Non-pigmented ciliary epithelial cell (primary cell): ENCODE measurements at regions not wholly inside any gene's neighbourhood (a gene's known extent, or its start where the extent isn't known, plus 50 kb on each side); places are given as distances from the start of the nearest gene placed in this dataset.
A peak's percentile ranks its signal among the peaks of the same experiment; 100 is the strongest.

ENCODE experiments used
- DNase-seq: peaks from one replicate; pipeline ENCODE4 v3.0.0-alpha.2; 2010; ENCODE audit warnings: low read depth

DNA sequence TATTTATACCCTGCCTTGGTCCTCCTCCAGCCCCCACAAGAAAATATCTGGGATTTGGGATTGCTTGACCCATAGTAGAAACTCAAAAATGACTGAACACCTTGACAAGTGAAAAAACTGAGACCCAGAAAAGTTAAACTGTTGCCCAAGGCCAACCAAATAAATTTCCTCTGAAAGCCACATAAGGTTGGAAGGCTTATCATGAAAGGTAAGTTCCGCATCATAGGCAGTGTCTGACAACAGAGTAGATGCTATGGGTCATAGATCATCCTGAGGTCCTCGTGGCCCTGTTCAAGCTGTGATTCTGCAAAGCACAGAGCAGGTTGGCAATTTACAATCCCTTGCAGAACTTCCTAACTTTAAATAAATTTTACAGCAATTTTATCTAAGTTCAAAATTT lies 140.8 kb upstream of the TSC22D2 start:
- no peak for DNase-seq

GRCh38 chr3:150265305-150265704 lies 142.8 kb upstream of the TSC22D2 start:
- no peak for DNase-seq

GRCh38 chr3:150264561-150265279 lies 143.4 kb upstream of the TSC22D2 start:
- DNase-seq: no peak

DNA sequence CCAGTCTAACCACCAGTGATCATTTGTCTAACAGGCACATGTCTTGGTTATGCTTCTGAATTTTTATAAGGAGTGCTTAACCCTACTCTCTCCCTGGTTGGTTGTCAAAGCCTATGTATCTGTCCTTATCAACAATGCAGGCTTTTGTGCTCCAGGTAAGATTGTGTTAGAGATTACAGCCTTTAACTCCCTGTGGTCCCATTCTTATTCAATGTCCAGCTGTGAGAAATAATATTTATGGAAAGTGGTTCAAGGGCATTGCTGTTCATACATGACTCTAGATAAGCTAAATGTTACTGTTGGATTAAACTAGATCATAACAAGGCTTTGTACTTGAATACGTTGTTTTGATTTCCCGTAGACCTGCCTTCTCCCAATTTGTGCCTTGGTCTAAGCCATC lies 146.1 kb upstream of the TSC22D2 start:
- DNase-seq: no peak

DNA sequence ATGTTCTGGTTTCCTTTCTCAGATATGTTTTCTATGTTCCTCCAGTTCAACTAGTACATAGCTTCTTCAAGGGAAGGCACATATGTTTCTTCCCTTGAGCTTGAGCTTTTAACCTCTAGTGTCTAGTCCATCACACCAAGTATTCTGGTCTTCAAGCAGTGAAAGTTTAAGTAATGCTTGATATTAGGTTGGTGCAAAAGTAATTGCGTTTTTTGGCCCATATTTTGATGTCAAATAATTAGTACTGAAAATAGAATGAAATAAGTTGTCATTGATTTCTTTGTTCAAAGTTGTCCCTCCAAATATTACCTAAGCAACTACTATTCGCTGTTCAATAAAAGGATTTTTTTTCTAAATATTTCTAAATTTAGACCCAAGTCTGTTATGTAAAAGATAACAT lies 146.7 kb upstream of the TSC22D2 start:
- DNase-seq: no peak

DNA sequence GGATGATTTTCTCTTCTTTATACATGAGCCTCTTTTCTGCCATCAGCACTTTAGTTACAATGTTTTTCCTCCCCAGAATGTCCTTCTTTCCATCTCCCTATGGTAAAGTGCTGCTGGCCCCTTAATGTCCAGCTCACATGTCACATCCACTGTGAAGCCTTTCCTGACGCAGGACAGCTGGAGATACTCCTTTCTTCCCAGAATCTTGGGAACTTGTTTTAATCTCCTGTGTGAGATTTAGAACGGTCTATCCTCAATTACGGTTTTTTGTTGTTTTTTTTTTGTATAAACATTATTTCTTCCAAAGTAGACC lies 147.7 kb upstream of the TSC22D2 start:
- no peak for DNase-seq

DNA sequence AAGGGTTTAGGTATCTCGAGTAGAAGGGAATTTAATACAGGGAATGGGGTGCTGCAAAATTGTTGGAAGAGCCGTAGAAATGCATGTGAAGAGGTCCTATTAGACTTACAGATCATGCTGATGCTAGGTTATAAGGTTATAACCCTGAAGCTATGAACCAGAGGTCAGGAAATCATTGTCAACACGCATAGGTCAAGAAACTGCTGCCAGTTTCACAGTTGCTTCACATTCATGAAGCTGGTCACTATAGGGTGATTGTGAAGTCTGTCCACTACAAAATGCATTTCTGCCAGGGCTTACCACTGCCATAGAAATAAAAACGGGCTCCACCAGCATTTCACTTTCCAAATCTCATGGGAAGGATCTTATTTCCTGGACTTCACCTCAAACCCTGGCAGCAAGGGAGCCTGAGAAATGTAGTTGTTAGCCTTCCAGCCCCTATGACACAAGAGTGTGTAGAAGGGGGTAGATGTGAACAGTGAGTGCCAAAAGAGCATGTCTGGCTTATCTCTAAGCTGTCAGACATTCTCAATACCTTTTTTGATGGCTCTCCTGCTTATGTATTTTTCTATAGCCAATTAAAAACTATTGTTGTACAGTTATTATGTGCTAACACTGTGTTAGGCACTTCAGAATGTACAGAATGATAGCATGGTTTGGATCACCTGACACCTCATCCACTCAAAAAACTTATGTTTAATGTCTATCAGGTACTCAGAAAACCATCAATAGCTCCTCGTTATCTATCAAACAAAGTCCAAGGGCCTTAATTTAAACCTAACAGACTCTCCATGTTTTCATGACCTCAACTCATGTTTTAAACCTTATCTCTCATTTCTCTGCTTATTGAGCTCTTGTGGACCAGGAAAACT lies 148.3 kb upstream of the TSC22D2 start:
- no peak for DNase-seq

GRCh38 chr3:150256782-150257181 lies 151.3 kb upstream of the TSC22D2 start:
- no peak for DNase-seq

GRCh38 chr3:150256318-150256717 lies 151.8 kb upstream of the TSC22D2 start:
- DNase-seq: no peak

DNA sequence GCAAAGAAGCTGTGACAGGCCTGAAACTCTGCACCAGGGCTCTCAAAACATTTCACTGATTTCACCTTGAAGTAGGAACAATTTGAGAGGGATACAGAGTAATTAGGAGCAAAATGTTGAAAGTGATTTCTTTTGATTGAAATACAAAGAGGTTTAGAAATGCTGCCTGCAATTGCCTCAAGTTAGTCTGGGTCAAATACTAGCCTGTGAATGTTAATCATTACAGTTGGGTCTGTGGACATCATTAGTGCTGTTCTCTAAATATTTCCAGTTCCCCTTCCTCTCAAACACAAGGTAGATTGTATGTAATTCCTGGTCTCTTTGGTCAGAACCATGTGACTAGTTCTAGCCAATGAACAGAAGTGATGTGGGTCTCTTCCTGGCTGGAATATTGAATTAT lies 152.3 kb upstream of the TSC22D2 start:
- no peak for DNase-seq

- DNase-seq: no peak
Observed at GRCh38 chr3:150255413-150255812, 152.7 kb upstream of the TSC22D2 start.

GRCh38 chr3:150254309-150254708 lies 153.8 kb upstream of the TSC22D2 start:
- no peak for DNase-seq

- DNase-seq: no peak
Observed at GRCh38 chr3:150253622-150254021, 154.5 kb upstream of the TSC22D2 start.

GRCh38 chr3:150252462-150252861 lies 155.6 kb upstream of the TSC22D2 start:
- DNase-seq: no peak

GRCh38 chr3:150251187-150252062 lies 156.7 kb upstream of the TSC22D2 start:
- DNase-seq: no peak

DNA sequence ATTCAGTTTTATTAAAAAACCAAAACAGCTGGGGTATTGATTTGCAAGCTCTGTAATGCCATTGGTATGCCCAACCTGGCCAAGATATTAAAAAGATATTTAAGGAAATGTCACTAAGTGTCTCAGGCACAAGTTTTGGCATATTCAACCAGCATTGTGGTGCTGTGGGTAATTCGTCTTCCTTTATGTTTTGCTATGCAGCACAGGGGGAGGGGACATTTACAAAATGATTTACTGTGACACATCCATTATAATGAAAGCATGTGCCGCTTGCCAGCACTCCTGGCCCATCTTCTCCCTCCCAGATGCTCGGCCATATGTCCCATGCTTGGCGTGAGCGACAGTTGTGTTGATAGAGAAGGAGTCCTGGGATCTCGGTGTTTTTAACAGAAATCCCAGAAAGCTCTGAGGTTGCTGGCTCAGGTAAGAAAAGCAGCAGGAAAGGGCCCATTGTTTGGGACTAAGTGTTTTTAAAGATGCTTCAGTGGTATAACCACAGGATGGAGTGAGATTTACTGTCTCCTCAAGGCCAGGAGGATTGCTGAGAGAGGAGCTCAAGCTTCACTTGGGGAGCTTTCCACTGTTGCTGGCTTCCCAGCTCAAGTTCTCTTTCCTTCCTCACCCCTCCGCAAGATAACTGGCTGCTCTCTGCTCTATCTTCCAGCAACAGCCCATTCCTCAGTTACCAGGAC lies 158.2 kb upstream of the TSC22D2 start:
- DNase-seq: no peak

DNA sequence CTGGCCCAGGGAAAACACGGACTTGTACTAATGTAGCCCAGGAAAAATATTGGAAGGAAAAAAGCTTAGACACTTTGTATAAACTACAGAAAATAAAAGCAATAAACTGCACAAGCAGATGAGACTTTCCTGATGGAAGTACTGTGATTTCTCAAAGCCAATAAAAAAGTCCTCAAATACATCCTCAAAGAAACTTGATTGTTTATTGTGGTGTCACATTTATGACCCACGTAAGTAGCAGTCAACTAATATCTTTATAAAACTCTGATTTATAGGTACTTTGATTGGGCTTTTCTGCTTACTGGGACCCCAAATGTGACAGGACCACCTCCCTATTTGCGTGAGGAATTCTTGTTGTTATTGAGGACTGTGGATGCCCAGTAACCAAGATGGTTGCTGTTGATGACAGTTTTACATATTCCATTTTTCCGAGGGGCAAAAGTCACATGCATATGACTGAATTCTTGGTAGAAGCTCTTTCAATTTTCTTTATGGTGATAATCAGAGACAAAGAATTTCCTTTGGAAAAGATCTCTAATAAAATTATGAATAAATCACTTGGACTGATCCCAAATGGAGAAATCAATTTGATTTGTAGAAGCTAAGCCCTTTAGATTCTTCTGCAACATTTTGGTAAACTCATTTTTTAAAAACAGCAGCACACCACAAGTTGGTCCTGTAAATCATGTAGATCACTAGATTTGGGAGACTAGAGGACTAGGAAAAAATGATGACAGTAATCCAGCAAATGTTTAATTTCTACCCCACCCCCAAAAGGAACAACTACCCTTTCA lies 159.0 kb upstream of the TSC22D2 start:
- no peak for DNase-seq

DNA sequence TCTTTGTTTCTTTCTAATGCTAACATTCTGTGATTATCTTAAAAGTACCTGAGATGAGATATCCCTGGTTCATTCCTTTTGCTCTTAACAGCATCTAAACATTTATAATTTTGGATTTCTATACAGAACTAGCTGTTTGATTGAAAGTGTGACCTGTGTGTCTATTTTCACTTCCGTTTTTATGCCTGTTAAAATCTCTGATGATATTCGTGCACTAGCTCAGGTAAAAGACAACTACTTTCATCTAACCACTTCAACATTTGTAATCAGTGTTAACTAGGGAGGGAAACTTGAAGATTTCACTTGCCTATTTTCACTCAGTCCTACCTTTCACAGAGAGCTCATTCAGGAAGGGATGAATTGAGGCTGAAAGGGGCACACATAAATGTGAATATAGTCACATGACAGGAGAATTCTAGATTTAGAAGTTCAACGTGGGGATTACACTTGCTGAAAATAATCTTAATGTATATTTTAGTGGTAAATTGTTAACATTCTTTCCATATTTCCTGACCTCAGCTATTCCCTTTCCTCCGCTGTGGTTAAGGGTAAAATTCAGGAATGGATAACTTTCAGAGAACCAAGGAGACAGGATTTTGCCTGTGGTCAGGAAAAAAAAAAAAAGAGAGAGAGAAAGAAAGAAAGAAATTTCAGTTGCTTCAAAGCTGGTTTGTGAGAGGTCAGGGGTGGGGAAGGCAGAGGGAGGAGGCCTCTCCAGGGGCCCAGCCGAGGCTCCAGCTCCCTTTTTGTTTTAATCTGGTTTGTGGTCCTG lies 159.8 kb upstream of the TSC22D2 start:
- peak; percentile 83 for DNase-seq

- no peak for DNase-seq
Observed at GRCh38 chr3:150247441-150247840, 160.7 kb upstream of the TSC22D2 start.

DNA sequence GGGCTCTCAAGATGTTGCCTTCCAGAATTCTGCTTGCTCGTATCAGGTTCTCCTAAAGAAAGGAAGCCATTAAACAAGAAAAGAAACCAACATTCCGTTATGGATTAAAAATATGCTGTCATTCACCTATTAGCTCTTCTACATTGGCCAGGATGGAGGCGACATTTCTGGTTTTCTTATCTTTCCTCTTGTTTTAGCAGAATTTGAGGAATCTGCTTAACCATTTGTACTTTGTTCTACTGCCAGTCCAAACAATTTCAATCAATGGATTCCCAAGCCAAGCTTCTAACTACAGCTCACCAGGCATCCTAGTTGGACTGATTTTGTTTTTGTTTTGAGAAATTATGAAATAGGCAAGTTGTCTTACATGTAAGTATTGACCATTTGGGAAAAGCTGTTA lies 164.6 kb upstream of the TSC22D2 start:
- DNase-seq: no peak
